ENCODE measurements at regions not wholly inside any gene's neighbourhood (a gene's known extent, or its start where the extent isn't known, plus 50 kb on each side); places are given as distances from the start of the nearest gene placed in this dataset.

DNA sequence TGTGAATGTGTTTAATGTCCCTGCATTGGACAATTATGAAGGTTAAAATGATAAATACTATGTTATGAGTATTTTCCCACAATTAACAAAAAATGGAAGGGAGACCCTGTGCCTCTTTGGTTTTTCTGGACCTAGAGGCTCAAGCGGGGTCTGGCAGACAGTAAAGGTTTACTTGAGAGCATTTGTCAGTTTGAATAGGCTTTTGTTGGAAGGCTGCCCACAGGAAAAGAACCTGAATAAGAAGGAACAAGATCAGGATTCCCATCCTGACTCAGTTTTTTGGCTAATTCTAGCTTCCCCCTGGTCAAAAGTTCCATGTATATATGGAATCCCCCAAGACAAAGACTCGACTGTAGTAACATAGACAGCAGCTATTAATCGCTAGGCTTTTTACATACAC, 150.9 kb upstream of the JUN start:
- H4K20me1 ChIP-seq (ENCODE audit: insufficient read depth, low read length), result no peaks in the 10 kb centered on the region
- FAIRE-seq (no peak), DNase-seq (ENCODE audit: low read depth) (no peak)
- no peaks in the 10 kb centered on the region for H3K79me2 ChIP-seq (ENCODE audit: insufficient read depth, low read length)
- no peak overlapping the region for H3K9ac ChIP-seq (ENCODE audit: low read length)
- TF ChIP-seq EZH2 (IDR thresholded peaks at IDR 0.05; ENCODE audit: insufficient read depth, low read length) (no peak), CTCF (IDR thresholded peaks at IDR 0.05; ENCODE audit: insufficient read depth, low read depth, low read length) (no peak)
- Mint-ChIP-seq H3K36me3 (ENCODE audit: low read depth, unreplicated experiment) (no peaks in the 10 kb centered on the region), H3K27ac (ENCODE audit: unreplicated experiment) (no peak overlapping the region), H3K27me3 (ENCODE audit: low read depth, unreplicated experiment) (peaks cover 4% of the 10 kb centered on the region), H3K4me1 (ENCODE audit: low read depth, unreplicated experiment) (peaks cover 17% of the 10 kb centered on the region), H3K4me3 (ENCODE audit: unreplicated experiment) (no peak overlapping the region), H3K9me3 (ENCODE audit: unreplicated experiment) (no peaks in the 10 kb centered on the region)
- no peaks in the 10 kb centered on the region for H3K27me3 ChIP-seq (ENCODE audit: insufficient read depth, low read length)
- H3K4me2 ChIP-seq (ENCODE audit: low read length), result no peak overlapping the region
- no peak overlapping the region for H3K4me3 ChIP-seq (ENCODE audit: insufficient read depth, low read depth, low read length)
- H3K27ac ChIP-seq (ENCODE audit: low read depth, low read length), result no peak overlapping the region
- peaks cover 16% of the 10 kb centered on the region for H3K4me1 ChIP-seq (ENCODE audit: insufficient read depth, low read length)
- no peak overlapping the region for H2AFZ ChIP-seq (ENCODE audit: low read depth, low read length)
- no peaks in the 10 kb centered on the region for H3K36me3 ChIP-seq (ENCODE audit: insufficient read depth, low read length)
- H3K9me3 ChIP-seq (ENCODE audit: insufficient read depth, low read depth, low read length), result no peaks in the 10 kb centered on the region

GRCh38 chr1:58936973-58937372, 153.1 kb upstream of the JUN start:
- H3K4me3 ChIP-seq (ENCODE audit: insufficient read depth, low read depth, low read length), result no peak overlapping the region

More at GRCh38 chr1:58936973-58937372, 153.1 kb upstream of the JUN start:
- H3K27ac Mint-ChIP-seq (ENCODE audit: unreplicated experiment), result no peak overlapping the region
- H3K4me3 Mint-ChIP-seq (ENCODE audit: unreplicated experiment), result no peak overlapping the region
- no peaks in the 10 kb centered on the region for H3K9me3 Mint-ChIP-seq (ENCODE audit: unreplicated experiment)
- Histone ChIP-seq H4K20me1 (ENCODE audit: insufficient read depth, low read length) (no peaks in the 10 kb centered on the region), H3K27ac (ENCODE audit: low read depth, low read length) (no peak overlapping the region), H3K27me3 (ENCODE audit: insufficient read depth, low read length) (no peaks in the 10 kb centered on the region), H3K9me3 (ENCODE audit: insufficient read depth, low read depth, low read length) (no peaks in the 10 kb centered on the region), H3K36me3 (ENCODE audit: insufficient read depth, low read length) (no peaks in the 10 kb centered on the region), H3K79me2 (ENCODE audit: insufficient read depth, low read length) (no peaks in the 10 kb centered on the region), H2AFZ (ENCODE audit: low read depth, low read length) (no peak overlapping the region), H3K4me1 (ENCODE audit: insufficient read depth, low read length) (peaks cover 12% of the 10 kb centered on the region), H3K9ac (ENCODE audit: low read length) (no peak overlapping the region), H3K4me2 (ENCODE audit: low read length) (no peak overlapping the region)
- no peak for TF ChIP-seq CTCF (IDR thresholded peaks at IDR 0.05; ENCODE audit: insufficient read depth, low read depth, low read length)
- no peak for TF ChIP-seq EZH2 (IDR thresholded peaks at IDR 0.05; ENCODE audit: insufficient read depth, low read length)
- FAIRE-seq (no peak), DNase-seq (ENCODE audit: low read depth) (no peak)
- H3K4me1 Mint-ChIP-seq (ENCODE audit: low read depth, unreplicated experiment), result peaks cover 13% of the 10 kb centered on the region
- peaks cover 7% of the 10 kb centered on the region for H3K27me3 Mint-ChIP-seq (ENCODE audit: low read depth, unreplicated experiment)
- H3K36me3 Mint-ChIP-seq (ENCODE audit: low read depth, unreplicated experiment), result no peaks in the 10 kb centered on the region

All from astrocyte (in vitro differentiated cells and primary cell).